ENCODE measurements at regions not wholly inside any gene's neighbourhood (a gene's known extent, or its start where the extent isn't known, plus 50 kb on each side); places are given as distances from the start of the nearest gene placed in this dataset.

- H3K4me2 ChIP-seq (ENCODE audit: low read depth, low read length) = no peak overlapping the region
- H3K27ac ChIP-seq (ENCODE audit: insufficient read depth, low read length) = no peak overlapping the region
- H3K14ac ChIP-seq (replicated peaks; ENCODE audit: low read depth, low read length) = no peak overlapping the region
- H3K4ac ChIP-seq (ENCODE audit: low read depth, low read length) = no peak overlapping the region
- ATAC-seq (ENCODE audit: low read depth) (no peak), DNase-seq (no peak)
- no peak overlapping the region for H4K8ac ChIP-seq (ENCODE audit: low read depth in 2 of 2, low read length in 2 of 2)
- H3K23ac ChIP-seq (ENCODE audit: low read depth, low read length) = no peak overlapping the region
- dilution Hi-C loops (cut with HindIII; ENCODE audit: low sequenced_read_pairs, unreplicated experiment) = no loop called here
- no peak overlapping the region for H3K9ac ChIP-seq (ENCODE audit: low read depth, low read length)
- H3K9me3 ChIP-seq (ENCODE audit: control insufficient read depth, insufficient read depth, low read length) = peaks cover 6% of the 10 kb centered on the region
- no peak overlapping the region for H2BK5ac ChIP-seq (ENCODE audit: low read depth, low read length, poor library complexity, severe bottlenecking)
- intact Hi-C loops (cut with micrococcal nuclease) = no loop called here
- no peak overlapping the region for H2AK9ac ChIP-seq (replicated peaks; ENCODE audit: low read depth, low read length, poor library complexity)
- H4K5ac ChIP-seq (ENCODE audit: low read depth, low read length) = no peak overlapping the region
- H3K4me1 ChIP-seq (ENCODE audit: control insufficient read depth, insufficient read depth, low read length) = peaks cover 5% of the 10 kb centered on the region; the same call in 1 of the 2 replicates
- no peak overlapping the region for H3K18ac ChIP-seq (ENCODE audit: low read depth, low read length)
- no peaks in the 10 kb centered on the region for H3K79me1 ChIP-seq (ENCODE audit: low read depth in 1 of 2, low read length in 2 of 2)
- H2BK120ac ChIP-seq (ENCODE audit: low read depth, low read length) = no peak overlapping the region
- H2BK20ac ChIP-seq (ENCODE audit: low read depth, low read length) = no peak overlapping the region
- in situ Hi-C loops (cut with MboI; ENCODE audit: low sequenced_read_pairs) = no loop called here
- WGBS, 2 experiments (ENCODE audit: extremely low coverage in 2 of 2, insufficient read length in 1 of 2) = no CpG with 5 or more reads among the region's 12 CpGs
- H2AFZ ChIP-seq (replicated peaks; ENCODE audit: low read length, poor library complexity) = no peak overlapping the region
- H2BK15ac ChIP-seq (ENCODE audit: low read depth, low read length) = no peak overlapping the region
- H3K27me3 ChIP-seq (ENCODE audit: control insufficient read depth, insufficient read depth, low read length) = no peaks in the 10 kb centered on the region
- no peak overlapping the region for H3K4me3 ChIP-seq (ENCODE audit: insufficient read depth, low read depth, low read length)
- TF ChIP-seq RFX5 (IDR thresholded peaks at IDR 0.05; ENCODE audit: low read depth, low read length) (no peak), POLR2A (IDR thresholded peaks at IDR 0.05; ENCODE audit: low read depth, low read length) (no peak), ELK1 (IDR thresholded peaks at IDR 0.05; ENCODE audit: borderline replicate concordance, low read depth, low read length) (no peak), CEBPB (IDR thresholded peaks at IDR 0.05; ENCODE audit: low read depth, low read length) (no peak), RAD21 (IDR thresholded peaks at IDR 0.05; ENCODE audit: low read length) (no peak), CHD1 (IDR thresholded peaks at IDR 0.05; ENCODE audit: low read depth, low read length) (no peak), USF2 (IDR thresholded peaks at IDR 0.05; ENCODE audit: low read depth, low read length) (no peak), RCOR1 (IDR thresholded peaks at IDR 0.05; ENCODE audit: insufficient replicate concordance, low read length) (no peak), NFE2L2 (IDR thresholded peaks at IDR 0.05; ENCODE audit: low read depth, low read length) (no peak), MAFK (IDR thresholded peaks at IDR 0.05; ENCODE audit: low read depth, low read length) (no peak), BHLHE40 (IDR thresholded peaks at IDR 0.05; ENCODE audit: low read depth, low read length) (no peak), MAZ (IDR thresholded peaks at IDR 0.05; ENCODE audit: borderline replicate concordance, low read depth, low read length) (no peak), FOS (IDR thresholded peaks at IDR 0.05; ENCODE audit: low read depth, low read length) (no peak)
- TF ChIP-seq, protein P1, sequence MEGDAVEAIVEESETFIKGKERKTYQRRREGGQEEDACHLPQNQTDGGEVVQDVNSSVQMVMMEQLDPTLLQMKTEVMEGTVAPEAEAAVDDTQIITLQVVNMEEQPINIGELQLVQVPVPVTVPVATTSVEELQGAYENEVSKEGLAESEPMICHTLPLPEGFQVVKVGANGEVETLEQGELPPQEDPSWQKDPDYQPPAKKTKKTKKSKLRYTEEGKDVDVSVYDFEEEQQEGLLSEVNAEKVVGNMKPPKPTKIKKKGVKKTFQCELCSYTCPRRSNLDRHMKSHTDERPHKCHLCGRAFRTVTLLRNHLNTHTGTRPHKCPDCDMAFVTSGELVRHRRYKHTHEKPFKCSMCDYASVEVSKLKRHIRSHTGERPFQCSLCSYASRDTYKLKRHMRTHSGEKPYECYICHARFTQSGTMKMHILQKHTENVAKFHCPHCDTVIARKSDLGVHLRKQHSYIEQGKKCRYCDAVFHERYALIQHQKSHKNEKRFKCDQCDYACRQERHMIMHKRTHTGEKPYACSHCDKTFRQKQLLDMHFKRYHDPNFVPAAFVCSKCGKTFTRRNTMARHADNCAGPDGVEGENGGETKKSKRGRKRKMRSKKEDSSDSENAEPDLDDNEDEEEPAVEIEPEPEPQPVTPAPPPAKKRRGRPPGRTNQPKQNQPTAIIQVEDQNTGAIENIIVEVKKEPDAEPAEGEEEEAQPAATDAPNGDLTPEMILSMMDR (conservative IDR thresholded peaks at IDR 0.05; ENCODE audit: low read depth, low read length) = no peak
- CTCF ChIA-PET = no interaction called here
- no peak overlapping the region for H3K56ac ChIP-seq (ENCODE audit: extremely low read depth, insufficient read depth, low read length)
- no peak overlapping the region for H2AK5ac ChIP-seq (ENCODE audit: low read depth, low read length)
- no peaks in the 10 kb centered on the region for H3K36me3 ChIP-seq (ENCODE audit: control insufficient read depth, insufficient read depth, low read length)
- H4K91ac ChIP-seq (ENCODE audit: insufficient read depth, low read depth, low read length) = no peak overlapping the region
- H3K9me1 ChIP-seq (ENCODE audit: insufficient read depth, low read length) = 0 out of 2 replicates have a peak, but pooled peaks cover 4% of the 10 kb centered on the region
- H4K20me1 ChIP-seq (ENCODE audit: insufficient read depth, low read length) = no peaks in the 10 kb centered on the region
- no TSS peak for BruUV-seq (replicated peaks)
- POLR2A ChIA-PET (ENCODE audit: unreplicated experiment) = no interaction called here
These were observed 61.8 kb upstream of the SDK1 start for GRCh38 chr7:3239291-3239691.
